WERI-Rb-1 (cell line): ENCODE measurements at regions not wholly inside any gene's neighbourhood (a gene's known extent, or its start where the extent isn't known, plus 50 kb on each side); places are given as distances from the start of the nearest gene placed in this dataset.

Source experiments
- DNase-seq: peaks from one replicate; pipeline ENCODE4 v3.0.0-alpha.2; 2020
- H3K27ac ChIP-seq: fragments of 250-450 bp; sonication (Bioruptor Pico); 2 replicates; pipeline ENCODE4 v1.5.1; 2020; ENCODE audit warnings: mild to moderate bottlenecking, moderate library complexity
- H3K27me3 ChIP-seq: fragments of 250-450 bp; sonication (Bioruptor Pico); 2 replicates; pipeline ENCODE4 v1.5.1; 2021; ENCODE audit warnings: mild to moderate bottlenecking, low read depth, moderate library complexity; ENCODE audit not compliant: insufficient read depth, severe bottlenecking
- H3K36me3 ChIP-seq: fragments of 250-450 bp; sonication (Bioruptor Pico); 2 replicates; pipeline ENCODE4 v1.5.1; 2020; ENCODE audit warnings: mild to moderate bottlenecking, moderate library complexity
- H3K4me3 ChIP-seq: 2 replicates; pipeline ENCODE4 v1.5.1; 2011; ENCODE audit warnings: low read depth, mild to moderate bottlenecking, control low read depth, low read length
- H3K9me3 ChIP-seq: fragments of 250-450 bp; sonication (Bioruptor Pico); 2 replicates; pipeline ENCODE4 v1.5.1; 2021; ENCODE audit warnings: mild to moderate bottlenecking, moderate library complexity; ENCODE audit not compliant: severe bottlenecking
- TF ChIP-seq, protein P1 (sequence below): IDR thresholded peaks from 2 replicates; pipeline ENCODE4 v1.5.1; 2011; ENCODE audit warnings: low read depth, mild to moderate bottlenecking, control low read depth, inconsistent platforms, low read length

DNA sequence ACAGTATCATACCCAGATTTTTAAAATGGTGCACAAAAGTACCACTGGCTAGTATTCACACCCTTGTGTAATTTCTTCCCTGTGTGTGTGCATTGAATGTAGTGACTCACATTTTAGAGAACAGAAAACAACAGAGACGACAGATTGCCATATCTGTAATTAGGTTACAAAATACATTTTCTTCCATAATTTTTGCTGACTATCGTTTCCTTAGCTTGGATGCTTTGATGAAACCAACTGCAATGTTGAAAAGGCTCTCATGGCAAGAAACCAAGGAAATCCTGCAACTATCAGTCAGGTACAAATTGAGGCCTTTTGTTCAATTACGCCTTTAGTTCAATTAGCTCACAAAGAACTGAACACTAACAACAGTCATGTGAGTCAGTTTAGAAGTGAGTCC is 484.4 kb downstream of the ZNF804A start:
- Histone ChIP-seq H3K27ac (no peak overlapping the region), H3K4me3 (no peak overlapping the region), H3K9me3 (no peaks in the 10 kb centered on the region), H3K27me3 (no peaks in the 10 kb centered on the region), H3K36me3 (no peaks in the 10 kb centered on the region)
- DNase-seq, result no peak
- TF ChIP-seq, protein P1, sequence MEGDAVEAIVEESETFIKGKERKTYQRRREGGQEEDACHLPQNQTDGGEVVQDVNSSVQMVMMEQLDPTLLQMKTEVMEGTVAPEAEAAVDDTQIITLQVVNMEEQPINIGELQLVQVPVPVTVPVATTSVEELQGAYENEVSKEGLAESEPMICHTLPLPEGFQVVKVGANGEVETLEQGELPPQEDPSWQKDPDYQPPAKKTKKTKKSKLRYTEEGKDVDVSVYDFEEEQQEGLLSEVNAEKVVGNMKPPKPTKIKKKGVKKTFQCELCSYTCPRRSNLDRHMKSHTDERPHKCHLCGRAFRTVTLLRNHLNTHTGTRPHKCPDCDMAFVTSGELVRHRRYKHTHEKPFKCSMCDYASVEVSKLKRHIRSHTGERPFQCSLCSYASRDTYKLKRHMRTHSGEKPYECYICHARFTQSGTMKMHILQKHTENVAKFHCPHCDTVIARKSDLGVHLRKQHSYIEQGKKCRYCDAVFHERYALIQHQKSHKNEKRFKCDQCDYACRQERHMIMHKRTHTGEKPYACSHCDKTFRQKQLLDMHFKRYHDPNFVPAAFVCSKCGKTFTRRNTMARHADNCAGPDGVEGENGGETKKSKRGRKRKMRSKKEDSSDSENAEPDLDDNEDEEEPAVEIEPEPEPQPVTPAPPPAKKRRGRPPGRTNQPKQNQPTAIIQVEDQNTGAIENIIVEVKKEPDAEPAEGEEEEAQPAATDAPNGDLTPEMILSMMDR, result no peak

DNA sequence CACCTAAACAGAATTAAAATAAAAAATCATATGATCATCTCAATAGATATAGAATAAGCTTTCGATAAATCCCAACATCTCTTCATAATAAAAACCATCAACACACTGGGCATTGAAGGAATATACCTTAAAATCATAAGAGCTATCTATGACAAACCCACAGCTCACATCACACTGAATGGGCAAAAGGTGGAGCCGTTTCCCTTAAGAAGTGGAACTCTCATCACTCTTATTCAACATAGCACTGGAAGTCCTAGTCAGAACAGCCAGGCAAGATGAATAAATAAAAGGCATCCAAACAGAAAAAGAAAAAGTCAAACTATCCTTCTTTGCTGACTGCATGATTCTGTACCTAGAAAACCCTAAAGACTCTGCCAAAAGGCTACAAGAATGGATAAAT is 510.3 kb downstream of the ZNF804A start:
- no peaks in the 10 kb centered on the region for H3K9me3 ChIP-seq
- TF ChIP-seq, protein P1, result no peak
- no peaks in the 10 kb centered on the region for H3K27me3 ChIP-seq
- H3K27ac ChIP-seq, result no peak overlapping the region
- no peak for DNase-seq
- H3K4me3 ChIP-seq, result no peak overlapping the region
- H3K36me3 ChIP-seq, result no peaks in the 10 kb centered on the region

GRCh38 chr2:185127412-185127811 is 529.1 kb downstream of the ZNF804A start:
- Histone ChIP-seq H3K4me3 (no peak overlapping the region), H3K27ac (no peak overlapping the region), H3K9me3 (no peaks in the 10 kb centered on the region), H3K27me3 (no peaks in the 10 kb centered on the region), H3K36me3 (no peaks in the 10 kb centered on the region)
- TF ChIP-seq, protein P1, result no peak
- no peak for DNase-seq

GRCh38 chr2:185128346-185128745 is 530.0 kb downstream of the ZNF804A start:
- no peaks in the 10 kb centered on the region for H3K9me3 ChIP-seq
- TF ChIP-seq, protein P1, result no peak
- no peak overlapping the region for H3K4me3 ChIP-seq
- DNase-seq, result no peak
- no peak overlapping the region for H3K27ac ChIP-seq
- no peaks in the 10 kb centered on the region for H3K27me3 ChIP-seq
- no peaks in the 10 kb centered on the region for H3K36me3 ChIP-seq

DNA sequence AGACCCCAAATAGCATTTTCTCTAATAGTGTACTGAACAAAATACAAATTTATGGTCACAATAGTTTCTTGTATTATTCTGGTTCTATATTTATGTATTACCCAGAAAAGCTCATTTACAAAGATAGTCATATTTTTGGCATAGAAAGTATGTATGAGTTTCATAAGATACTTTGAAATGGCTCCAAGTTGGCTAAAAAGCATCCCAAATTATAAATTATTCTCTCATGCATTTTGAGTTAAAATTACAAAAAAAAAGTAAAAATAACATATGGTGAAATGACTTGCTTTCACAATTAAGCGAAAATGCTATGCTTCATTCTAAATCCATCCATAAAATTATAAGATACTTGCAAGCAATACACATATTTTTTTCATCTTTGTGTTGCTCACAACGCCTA is 530.7 kb downstream of the ZNF804A start:
- TF ChIP-seq, protein P1, result no peak
- no peaks in the 10 kb centered on the region for H3K9me3 ChIP-seq
- no peak overlapping the region for H3K27ac ChIP-seq

GRCh38 chr2:185130685-185131084 is 532.4 kb downstream of the ZNF804A start:
- Histone ChIP-seq H3K36me3 (no peaks in the 10 kb centered on the region), H3K27ac (no peak overlapping the region), H3K27me3 (no peaks in the 10 kb centered on the region), H3K4me3 (no peak overlapping the region), H3K9me3 (no peaks in the 10 kb centered on the region)
- DNase-seq, result no peak
- TF ChIP-seq, protein P1, result no peak

More for the DNA sequence above, 530.7 kb downstream of the ZNF804A start:
- H3K27me3 ChIP-seq, result no peaks in the 10 kb centered on the region
- DNase-seq, result no peak
- H3K4me3 ChIP-seq, result no peak overlapping the region
- no peaks in the 10 kb centered on the region for H3K36me3 ChIP-seq
